GM23338 (cell line): ENCODE measurements at regions not wholly inside any gene's neighbourhood (a gene's known extent, or its start where the extent isn't known, plus 50 kb on each side); places are given as distances from the start of the nearest gene placed in this dataset.

Source experiments
- ATAC-seq: fragments of 200-7000 bp; cut with Tn5 transposase; 3 replicates; pipeline ENCODE4 v1.9.1; 2020
- DNase-seq: peaks from one replicate; pipeline ENCODE4 v3.0.0-alpha.2; 2015; ENCODE audit warnings: low spot score
- H2AFZ ChIP-seq: fragments of 200-600 bp; sonication (generic); 2 replicates; pipeline ENCODE4 v1.8.0; 2016; ENCODE audit warnings: antibody characterized with exemption, mild to moderate bottlenecking, moderate library complexity
- H3F3A ChIP-seq: fragments of 200-600 bp; sonication (generic); replicated peaks from 2 replicates; pipeline ENCODE4 v1.8.0; 2017; ENCODE audit warnings: antibody characterized with exemption, mixed run types, low read depth
- H3K27ac ChIP-seq: fragments of 200-600 bp; sonication (generic); 2 replicates; pipeline ENCODE4 v1.6.1; 2016; ENCODE audit warnings: low read depth
- H3K27me3 ChIP-seq: fragments of 200-600 bp; sonication (generic); 2 replicates; pipeline ENCODE4 v1.8.0; 2016; ENCODE audit warnings: mild to moderate bottlenecking, mixed run types, moderate library complexity; ENCODE audit not compliant: insufficient read depth
- H3K36me3 ChIP-seq: fragments of 200-600 bp; sonication (generic); 2 replicates; pipeline ENCODE4 v1.8.0; 2016; ENCODE audit warnings: mild to moderate bottlenecking; ENCODE audit not compliant: insufficient read depth
- H3K4me1 ChIP-seq: fragments of 200-600 bp; sonication (generic); 2 replicates; pipeline ENCODE4 v1.8.0; 2016; ENCODE audit warnings: mild to moderate bottlenecking, moderate library complexity; ENCODE audit not compliant: insufficient read depth
- H3K4me2 ChIP-seq: fragments of 200-600 bp; sonication (generic); 2 replicates; pipeline ENCODE4 v1.7.1; 2017; ENCODE audit warnings: mixed run types
- H3K4me3 ChIP-seq: fragments of 200-600 bp; sonication (generic); 2 replicates; pipeline ENCODE4 v1.6.1; 2016; ENCODE audit warnings: mixed run types
- H3K79me2 ChIP-seq: fragments of 200-600 bp; sonication (generic); replicated peaks from 2 replicates; pipeline ENCODE4 v1.8.0; 2017; ENCODE audit warnings: mild to moderate bottlenecking; ENCODE audit not compliant: insufficient read depth
- H3K9me2 ChIP-seq: fragments of 200-600 bp; sonication (generic); 2 replicates; pipeline ENCODE4 v1.8.0; 2017; ENCODE audit not compliant: insufficient read depth
- H4K20me1 ChIP-seq: fragments of 200-600 bp; sonication (generic); replicated peaks from 2 replicates; pipeline ENCODE4 v1.8.0; 2017; ENCODE audit warnings: mild to moderate bottlenecking; ENCODE audit not compliant: insufficient read depth
- H3K27ac Mint-ChIP-seq: 2 replicates; pipeline ENCODE4 v1.8.0; 2020; ENCODE audit warnings: inconsistent platforms, mild to moderate bottlenecking, moderate library complexity, mixed read lengths
- H3K27me3 Mint-ChIP-seq: 3 replicates; pipeline ENCODE4 v1.8.0; 2022; ENCODE audit warnings: low read depth, mild to moderate bottlenecking, moderate library complexity, mixed read lengths, inconsistent platforms; ENCODE audit not compliant: insufficient read depth, poor library complexity
- H3K36me3 Mint-ChIP-seq: 3 replicates; pipeline ENCODE4 v1.8.0; 2021; ENCODE audit warnings: low read depth, mild to moderate bottlenecking, inconsistent platforms, moderate library complexity, mixed read lengths
- H3K4me1 Mint-ChIP-seq: 3 replicates; pipeline ENCODE4 v1.8.0; 2020; ENCODE audit warnings: mild to moderate bottlenecking, inconsistent platforms, mixed read lengths
- H3K4me3 Mint-ChIP-seq: 3 replicates; pipeline ENCODE4 v1.8.0; 2021; ENCODE audit warnings: moderate library complexity, mild to moderate bottlenecking, inconsistent platforms, mixed read lengths
- H3K9me3 Mint-ChIP-seq: 3 replicates; pipeline ENCODE4 v1.8.0; 2020; ENCODE audit warnings: moderate library complexity, mild to moderate bottlenecking, inconsistent platforms, mixed read lengths
- CREB1 ChIP-seq: fragments of 250-450 bp; sonication (Bioruptor Pico); IDR thresholded peaks from 2 replicates; pipeline ENCODE4 v1.5.0; 2020; ENCODE audit warnings: low read depth, mild to moderate bottlenecking, moderate library complexity
- CTCF ChIP-seq, 2 experiments: fragments of 200-600 bp in 1 of 2; sonication (generic) in 1 of 2; conservative IDR thresholded peaks; 2 replicates each; pipeline versions ENCODE4 v1.5.1 to v1.6.1; 2016 to 2017; ENCODE audit warnings: antibody characterized with exemption in 2 of 2, low read depth in 2 of 2, mild to moderate bottlenecking in 2 of 2, moderate library complexity in 1 of 2
- ETS1 ChIP-seq: IDR thresholded peaks from 2 replicates; pipeline ENCODE4 v1.6.1; 2016; ENCODE audit warnings: antibody characterized with exemption
- EZH2 ChIP-seq: fragments of 200-600 bp; sonication (generic); IDR thresholded peaks from one replicate; pipeline ENCODE4 v1.8.0; 2017; ENCODE audit warnings: antibody characterized with exemption, mild to moderate bottlenecking, low read depth; ENCODE audit not compliant: unreplicated experiment
- EZH2phosphoT487 ChIP-seq: fragments of 200-600 bp; sonication (generic); IDR thresholded peaks from one replicate; pipeline ENCODE4 v1.8.1; 2018; ENCODE audit warnings: antibody characterized with exemption; ENCODE audit not compliant: unreplicated experiment
- JUNB ChIP-seq: IDR thresholded peaks from one replicate; pipeline ENCODE4 v1.6.1; 2016; ENCODE audit warnings: antibody characterized with exemption; ENCODE audit not compliant: unreplicated experiment
- NANOG ChIP-seq: IDR thresholded peaks from 2 replicates; pipeline ENCODE4 v1.6.1; 2016; ENCODE audit warnings: antibody characterized with exemption, borderline replicate concordance
- POLR2AphosphoS5 ChIP-seq: IDR thresholded peaks from 2 replicates; pipeline ENCODE4 v1.6.1; 2016; ENCODE audit warnings: antibody characterized with exemption, low read depth
- REST ChIP-seq: IDR thresholded peaks from one replicate; pipeline ENCODE4 v1.6.1; 2018; ENCODE audit warnings: antibody characterized with exemption; ENCODE audit not compliant: unreplicated experiment
- ZNF114 ChIP-seq: fragments of 250-450 bp; sonication (Bioruptor Pico); IDR thresholded peaks from 2 replicates; pipeline ENCODE4 v1.5.0; 2020; ENCODE audit warnings: mild to moderate bottlenecking, moderate library complexity
- ZNF331 ChIP-seq: fragments of 250-450 bp; sonication (Bioruptor Pico); IDR thresholded peaks from 2 replicates; pipeline ENCODE4 v1.5.0; 2020; ENCODE audit warnings: low read depth, mild to moderate bottlenecking, moderate library complexity
- ZNF462 ChIP-seq: fragments of 250-450 bp; sonication (Bioruptor Pico); IDR thresholded peaks from 2 replicates; pipeline ENCODE4 v1.5.0; 2020; ENCODE audit warnings: mild to moderate bottlenecking, moderate library complexity

GRCh38 chrX:150037041-150037440, 98.8 kb upstream of the EOLA2 start:
- ATAC-seq (no peak), DNase-seq (no peak)
- H3K4me1 Mint-ChIP-seq = peaks cover 2% of the 10 kb centered on the region; the same call in 1 of the 3 replicates
- no peaks in the 10 kb centered on the region for H3K36me3 ChIP-seq
- H3K27me3 Mint-ChIP-seq = no peaks in the 10 kb centered on the region
- H3K27ac ChIP-seq = no peak overlapping the region
- TF ChIP-seq CREB1 (CRISPR knock-in tag) (no peak), EZH2phosphoT487 (no peak), ZNF462 (CRISPR knock-in tag) (no peak), EZH2 (no peak), NANOG (no peak), CTCF (conservative IDR thresholded peaks at IDR 0.05; ENCODE audit: low read depth in 2 of 2) (no peak), REST (no peak), POLR2AphosphoS5 (no peak), ZNF114 (CRISPR knock-in tag) (no peak), ZNF331 (CRISPR knock-in tag) (no peak), ETS1 (no peak), JUNB (no peak)
- no peaks in the 10 kb centered on the region for H3K79me2 ChIP-seq
- H3K27me3 ChIP-seq = no peaks in the 10 kb centered on the region
- no peak overlapping the region for H3K4me3 Mint-ChIP-seq
- no peaks in the 10 kb centered on the region for H3K9me2 ChIP-seq
- no peak overlapping the region for H3K4me3 ChIP-seq
- no peak overlapping the region for H3K27ac Mint-ChIP-seq
- no peaks in the 10 kb centered on the region for H3F3A ChIP-seq
- H3K9me3 Mint-ChIP-seq = no peaks in the 10 kb centered on the region; the same call in 2 of the 3 replicates
- no peaks in the 10 kb centered on the region for H3K36me3 Mint-ChIP-seq
- no peaks in the 10 kb centered on the region for H4K20me1 ChIP-seq
- no peak overlapping the region for H3K4me2 ChIP-seq
- H2AFZ ChIP-seq = no peak overlapping the region
- H3K4me1 ChIP-seq = no peaks in the 10 kb centered on the region
